Calu3 (cell line): ENCODE measurements at regions not wholly inside any gene's neighbourhood (a gene's known extent, or its start where the extent isn't known, plus 50 kb on each side); places are given as distances from the start of the nearest gene placed in this dataset.

ENCODE experiments used
- BruUV-seq: library from RNA; stranded (reverse); fragments of 400-500 nt; replicated peaks from 2 replicates; lab custom pipeline; 2021; lab: Mats Ljungman, UMichigan
- CTCF ChIA-PET: fragments of 300-600 bp; sonication (Branson Sonifier 250); formaldehyde crosslinking; loops from one replicate; lab custom pipeline; 2022; ENCODE audit warnings: antibody characterized with exemption; lab: Charles Lee
- DNase-seq: peaks from one replicate; pipeline ENCODE4 v3.0.0; 2022
- H3K27ac Mint-ChIP-seq: one replicate; pipeline ENCODE4 v1.8.0; 2022; ENCODE audit warnings: mixed read lengths; ENCODE audit not compliant: unreplicated experiment
- H3K27me3 Mint-ChIP-seq: one replicate; pipeline ENCODE4 v1.8.0; 2022; ENCODE audit warnings: mixed read lengths; ENCODE audit not compliant: unreplicated experiment
- H3K36me3 Mint-ChIP-seq: one replicate; pipeline ENCODE4 v1.8.0; 2022; ENCODE audit warnings: mild to moderate bottlenecking, moderate library complexity, mixed read lengths; ENCODE audit not compliant: insufficient read depth, unreplicated experiment
- H3K4me1 Mint-ChIP-seq: one replicate; pipeline ENCODE4 v1.8.0; 2022; ENCODE audit warnings: mild to moderate bottlenecking, low read depth, mixed read lengths; ENCODE audit not compliant: unreplicated experiment
- H3K4me3 Mint-ChIP-seq: one replicate; pipeline ENCODE4 v1.8.0; 2022; ENCODE audit warnings: mild to moderate bottlenecking, low read depth, moderate library complexity, mixed read lengths; ENCODE audit not compliant: unreplicated experiment
- H3K9me3 Mint-ChIP-seq: one replicate; pipeline ENCODE4 v1.8.0; 2022; ENCODE audit warnings: low read depth, mixed read lengths; ENCODE audit not compliant: unreplicated experiment
- intact Hi-C: fragments of 100-400 bp; cut with micrococcal nuclease; formaldehyde crosslinking; loops from one replicate; pipeline ENCODE4 v1.10.0; 2022; ENCODE audit not compliant: unreplicated experiment
- TF ChIP-seq, protein P1 (sequence below): fragments of 200-600 bp; IDR thresholded peaks from one replicate; pipeline ENCODE4 v1.8.0; 2022; ENCODE audit warnings: antibody characterized with exemption; ENCODE audit not compliant: unreplicated experiment

DNA sequence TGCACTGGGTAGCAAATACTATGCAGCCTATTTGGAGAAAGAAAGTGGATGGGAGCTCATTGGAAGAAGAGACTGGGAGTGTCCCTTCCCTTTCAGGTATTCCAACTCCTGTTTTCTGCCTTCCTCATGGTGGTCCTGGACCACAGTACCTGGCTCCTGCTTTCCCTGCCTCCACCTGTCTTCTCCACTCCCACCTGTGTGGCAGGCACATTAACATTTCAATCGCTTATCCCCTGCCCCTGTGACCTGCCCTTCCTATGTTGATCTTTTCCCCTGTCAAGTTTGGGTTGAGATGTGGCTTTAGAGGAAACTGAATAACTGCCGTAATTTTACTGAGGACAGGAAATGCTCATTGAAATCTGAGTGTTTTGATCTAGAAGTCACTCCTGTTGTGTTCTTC lies 415.8 kb upstream of the PODXL start:
- TF ChIP-seq, protein P1, sequence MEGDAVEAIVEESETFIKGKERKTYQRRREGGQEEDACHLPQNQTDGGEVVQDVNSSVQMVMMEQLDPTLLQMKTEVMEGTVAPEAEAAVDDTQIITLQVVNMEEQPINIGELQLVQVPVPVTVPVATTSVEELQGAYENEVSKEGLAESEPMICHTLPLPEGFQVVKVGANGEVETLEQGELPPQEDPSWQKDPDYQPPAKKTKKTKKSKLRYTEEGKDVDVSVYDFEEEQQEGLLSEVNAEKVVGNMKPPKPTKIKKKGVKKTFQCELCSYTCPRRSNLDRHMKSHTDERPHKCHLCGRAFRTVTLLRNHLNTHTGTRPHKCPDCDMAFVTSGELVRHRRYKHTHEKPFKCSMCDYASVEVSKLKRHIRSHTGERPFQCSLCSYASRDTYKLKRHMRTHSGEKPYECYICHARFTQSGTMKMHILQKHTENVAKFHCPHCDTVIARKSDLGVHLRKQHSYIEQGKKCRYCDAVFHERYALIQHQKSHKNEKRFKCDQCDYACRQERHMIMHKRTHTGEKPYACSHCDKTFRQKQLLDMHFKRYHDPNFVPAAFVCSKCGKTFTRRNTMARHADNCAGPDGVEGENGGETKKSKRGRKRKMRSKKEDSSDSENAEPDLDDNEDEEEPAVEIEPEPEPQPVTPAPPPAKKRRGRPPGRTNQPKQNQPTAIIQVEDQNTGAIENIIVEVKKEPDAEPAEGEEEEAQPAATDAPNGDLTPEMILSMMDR, result no peak
- no peaks in the 10 kb centered on the region for H3K4me1 Mint-ChIP-seq
- H3K27ac Mint-ChIP-seq, result no peak overlapping the region
- CTCF ChIA-PET, result no interaction called here
- no peaks in the 10 kb centered on the region for H3K36me3 Mint-ChIP-seq
- no peak for DNase-seq
- intact Hi-C loops, result no loop called here
- no TSS peak for BruUV-seq
- no peaks in the 10 kb centered on the region for H3K27me3 Mint-ChIP-seq
- no peak overlapping the region for H3K4me3 Mint-ChIP-seq
- no peaks in the 10 kb centered on the region for H3K9me3 Mint-ChIP-seq

DNA sequence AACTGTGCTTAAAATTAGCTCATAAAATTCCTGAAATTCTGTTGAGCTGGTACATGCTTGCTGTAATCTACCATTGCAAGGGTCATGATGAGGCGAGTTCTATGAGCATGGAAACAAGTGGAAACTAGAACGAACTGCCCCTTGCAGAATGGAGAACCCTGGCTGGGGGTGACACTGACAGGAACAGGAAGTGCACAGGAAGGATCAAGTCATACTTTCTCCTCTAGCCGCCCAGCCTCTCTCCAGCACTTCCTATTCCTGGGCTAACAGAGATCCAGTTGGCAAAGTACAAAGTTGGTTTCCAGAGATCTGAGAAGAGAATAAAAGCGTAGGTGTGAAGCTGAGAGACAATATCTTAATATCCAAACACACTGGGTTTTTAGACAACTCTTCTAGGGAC lies 414.2 kb upstream of the PODXL start:
- H3K27ac Mint-ChIP-seq, result no peak overlapping the region
- no peaks in the 10 kb centered on the region for H3K9me3 Mint-ChIP-seq
- TF ChIP-seq, protein P1, result no peak
- H3K4me3 Mint-ChIP-seq, result no peak overlapping the region
- H3K27me3 Mint-ChIP-seq, result no peaks in the 10 kb centered on the region
- intact Hi-C loops, result no loop called here
- BruUV-seq, result no TSS peak
- CTCF ChIA-PET, result no interaction called here
- no peaks in the 10 kb centered on the region for H3K36me3 Mint-ChIP-seq
- no peak for DNase-seq
- no peaks in the 10 kb centered on the region for H3K4me1 Mint-ChIP-seq

DNA sequence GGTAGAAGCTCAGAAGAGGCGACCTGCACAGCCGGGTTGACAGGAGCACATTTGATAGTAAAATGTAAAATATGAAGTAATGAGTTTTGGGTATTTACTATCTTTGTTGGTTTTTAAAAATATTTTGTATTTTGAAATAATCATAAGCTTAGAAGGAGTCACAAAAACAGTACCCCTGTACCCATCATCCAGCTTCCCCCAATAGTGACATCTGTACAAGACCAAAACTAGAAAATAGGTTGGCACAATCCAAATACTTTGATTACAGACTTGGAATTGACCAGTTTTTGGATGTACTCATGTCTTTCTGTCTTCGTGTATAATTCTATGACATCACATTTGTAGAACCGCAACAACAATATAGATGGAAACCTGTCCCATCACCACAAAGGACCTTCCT lies 413.1 kb upstream of the PODXL start:
- Mint-ChIP-seq H3K27ac (no peak overlapping the region), H3K4me1 (no peaks in the 10 kb centered on the region), H3K4me3 (no peak overlapping the region), H3K9me3 (no peaks in the 10 kb centered on the region), H3K36me3 (no peaks in the 10 kb centered on the region), H3K27me3 (no peaks in the 10 kb centered on the region)
- intact Hi-C loops, result no loop called here
- DNase-seq, result no peak
- TF ChIP-seq, protein P1, result no peak
- CTCF ChIA-PET, result no interaction called here
- no TSS peak for BruUV-seq

DNA sequence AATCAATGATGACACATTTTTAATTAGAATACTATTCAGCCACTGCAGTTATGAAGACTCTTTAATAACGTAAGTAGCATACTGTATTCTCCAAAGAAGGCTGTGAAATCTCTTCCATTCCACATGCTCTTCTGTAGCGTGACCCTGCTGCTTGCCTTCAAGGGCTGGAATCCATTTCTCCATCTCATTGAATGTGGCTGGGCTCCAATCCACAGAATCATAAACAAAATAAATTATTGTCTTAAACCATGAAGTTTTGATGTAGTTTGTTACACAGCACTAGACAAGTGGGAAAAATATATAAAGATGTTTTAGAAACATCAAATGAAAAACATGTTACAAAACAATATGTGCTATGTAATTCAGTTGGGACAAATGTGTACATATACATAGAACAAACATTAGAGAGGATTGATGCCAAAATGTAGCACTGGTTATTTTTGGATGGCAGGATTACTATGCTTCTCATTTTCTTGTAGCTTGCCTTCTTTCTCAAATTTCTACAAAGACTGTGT lies 410.8 kb upstream of the PODXL start:
- Mint-ChIP-seq H3K27ac (no peak overlapping the region), H3K4me1 (no peaks in the 10 kb centered on the region), H3K4me3 (no peak overlapping the region), H3K36me3 (no peaks in the 10 kb centered on the region), H3K27me3 (peaks cover 6% of the 10 kb centered on the region), H3K9me3 (no peaks in the 10 kb centered on the region)
- intact Hi-C loops, result no loop called here
- no peak for DNase-seq
- CTCF ChIA-PET, result no interaction called here
- no TSS peak for BruUV-seq
- TF ChIP-seq, protein P1, result no peak
